Testis (tissue), 2 donors: ENCODE measurements at regions not wholly inside any gene's neighbourhood (a gene's known extent, or its start where the extent isn't known, plus 50 kb on each side); places are given as distances from the start of the nearest gene placed in this dataset.

Experiments
- CTCF ChIP-seq, 3 experiments: fragments of 450-650 bp in 2 of 3; fragments of 200-600 bp in 1 of 3; sonication (generic) in 1 of 3; IDR thresholded peaks; one replicate each; pipeline ENCODE4 v1.5.1; 2016 to 2019; ENCODE audit warnings: antibody characterized with exemption in 3 of 3, mild to moderate bottlenecking in 2 of 3, moderate library complexity in 1 of 3
- POLR2A ChIP-seq: fragments of 450-650 bp; IDR thresholded peaks from one replicate; pipeline ENCODE4 v1.6.1; 2017; ENCODE audit warnings: antibody characterized with exemption, mild to moderate bottlenecking, moderate library complexity

GRCh38 chr3:98972155-98972554, 70.7 kb upstream of the DCBLD2 start:
- TF ChIP-seq POLR2A: no peak
- no peak for TF ChIP-seq CTCF (IDR thresholded peaks at IDR 0.05)
